ENCODE measurements at regions not wholly inside any gene's neighbourhood (a gene's known extent, or its start where the extent isn't known, plus 50 kb on each side); places are given as distances from the start of the nearest gene placed in this dataset.

DNA sequence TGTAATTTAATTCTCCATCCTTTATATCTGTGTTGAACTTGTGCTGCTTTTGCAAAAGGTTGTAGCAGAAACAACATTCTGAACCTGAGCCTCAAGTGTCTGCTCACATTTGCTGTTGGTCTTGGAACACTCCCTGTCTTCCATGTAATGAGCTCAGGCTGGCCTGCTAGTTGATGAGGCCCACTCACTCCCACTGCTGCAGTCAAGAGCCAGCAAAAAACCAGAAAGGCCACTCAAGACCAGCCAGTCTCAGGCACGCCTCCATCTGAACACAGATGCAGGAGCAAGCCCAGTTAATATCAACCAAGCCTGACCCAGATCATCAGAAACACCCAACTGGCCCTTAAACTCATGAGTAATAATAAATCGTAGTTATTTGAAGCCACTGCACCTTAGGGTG lies 342.2 kb upstream of the NFIA start:
- H3K9ac ChIP-seq (ENCODE audit: low read length), result no peak overlapping the region
- no peak overlapping the region for H3K4me2 ChIP-seq (ENCODE audit: low read length)
- no peak overlapping the region for H2AFZ ChIP-seq (ENCODE audit: low read depth, low read length)
- H4K20me1 ChIP-seq (ENCODE audit: insufficient read depth), result no peaks in the 10 kb centered on the region
- H3K9me2 ChIP-seq (ENCODE audit: insufficient read depth, low read length), result no peaks in the 10 kb centered on the region
- no peak overlapping the region for H3K4me3 ChIP-seq (ENCODE audit: low read length)
- no peak overlapping the region for H3K27ac ChIP-seq (ENCODE audit: low read length)
- no peak for TF ChIP-seq POLR2AphosphoS5 (IDR thresholded peaks at IDR 0.05)
- TF ChIP-seq, protein P1, sequence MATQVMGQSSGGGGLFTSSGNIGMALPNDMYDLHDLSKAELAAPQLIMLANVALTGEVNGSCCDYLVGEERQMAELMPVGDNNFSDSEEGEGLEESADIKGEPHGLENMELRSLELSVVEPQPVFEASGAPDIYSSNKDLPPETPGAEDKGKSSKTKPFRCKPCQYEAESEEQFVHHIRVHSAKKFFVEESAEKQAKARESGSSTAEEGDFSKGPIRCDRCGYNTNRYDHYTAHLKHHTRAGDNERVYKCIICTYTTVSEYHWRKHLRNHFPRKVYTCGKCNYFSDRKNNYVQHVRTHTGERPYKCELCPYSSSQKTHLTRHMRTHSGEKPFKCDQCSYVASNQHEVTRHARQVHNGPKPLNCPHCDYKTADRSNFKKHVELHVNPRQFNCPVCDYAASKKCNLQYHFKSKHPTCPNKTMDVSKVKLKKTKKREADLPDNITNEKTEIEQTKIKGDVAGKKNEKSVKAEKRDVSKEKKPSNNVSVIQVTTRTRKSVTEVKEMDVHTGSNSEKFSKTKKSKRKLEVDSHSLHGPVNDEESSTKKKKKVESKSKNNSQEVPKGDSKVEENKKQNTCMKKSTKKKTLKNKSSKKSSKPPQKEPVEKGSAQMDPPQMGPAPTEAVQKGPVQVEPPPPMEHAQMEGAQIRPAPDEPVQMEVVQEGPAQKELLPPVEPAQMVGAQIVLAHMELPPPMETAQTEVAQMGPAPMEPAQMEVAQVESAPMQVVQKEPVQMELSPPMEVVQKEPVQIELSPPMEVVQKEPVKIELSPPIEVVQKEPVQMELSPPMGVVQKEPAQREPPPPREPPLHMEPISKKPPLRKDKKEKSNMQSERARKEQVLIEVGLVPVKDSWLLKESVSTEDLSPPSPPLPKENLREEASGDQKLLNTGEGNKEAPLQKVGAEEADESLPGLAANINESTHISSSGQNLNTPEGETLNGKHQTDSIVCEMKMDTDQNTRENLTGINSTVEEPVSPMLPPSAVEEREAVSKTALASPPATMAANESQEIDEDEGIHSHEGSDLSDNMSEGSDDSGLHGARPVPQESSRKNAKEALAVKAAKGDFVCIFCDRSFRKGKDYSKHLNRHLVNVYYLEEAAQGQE (IDR thresholded peaks at IDR 0.05; ENCODE audit: borderline replicate concordance), result no peak
- TF ChIP-seq SMC3 (conservative IDR thresholded peaks at IDR 0.05; ENCODE audit: poor library complexity), result no peak
- TF ChIP-seq RAD21 (conservative IDR thresholded peaks at IDR 0.05), result no peak
- no peaks in the 10 kb centered on the region for H3K36me3 ChIP-seq (ENCODE audit: insufficient read depth, low read length)
- H3F3A ChIP-seq (ENCODE audit: insufficient read depth, low read length, poor library complexity, severe bottlenecking), result no peaks in the 10 kb centered on the region
- no peaks in the 10 kb centered on the region for H3K9me3 ChIP-seq (ENCODE audit: low read length)
- no peaks in the 10 kb centered on the region for H3K27me3 ChIP-seq (ENCODE audit: insufficient read depth, low read depth, low read length)
- no peaks in the 10 kb centered on the region for H3K79me2 ChIP-seq (replicated peaks; ENCODE audit: insufficient read depth, low read length)

DNA sequence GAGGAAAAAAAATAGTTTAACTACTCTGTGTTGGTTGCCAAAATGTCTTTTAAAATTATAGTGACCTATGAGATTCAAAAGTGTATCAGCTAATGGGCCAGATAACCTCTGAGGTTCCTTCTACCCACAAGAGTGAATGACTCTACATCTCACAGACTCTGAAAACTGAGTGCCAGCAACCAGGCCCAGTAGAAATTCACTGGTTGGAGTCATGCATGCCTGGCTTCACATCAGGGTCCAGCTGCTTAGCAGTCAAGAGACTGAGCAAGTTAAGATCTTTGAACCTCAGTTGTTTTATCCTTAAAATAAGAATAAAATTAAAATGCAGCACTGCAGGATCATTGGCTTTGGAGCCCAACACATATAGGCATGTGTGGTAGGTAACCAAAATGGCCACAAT lies 342.6 kb upstream of the NFIA start:
- Histone ChIP-seq H4K20me1 (ENCODE audit: insufficient read depth) (no peaks in the 10 kb centered on the region), H3F3A (ENCODE audit: insufficient read depth, low read length, poor library complexity, severe bottlenecking) (no peaks in the 10 kb centered on the region), H2AFZ (ENCODE audit: low read depth, low read length) (no peak overlapping the region), H3K4me3 (ENCODE audit: low read length) (no peak overlapping the region), H3K4me2 (ENCODE audit: low read length) (no peak overlapping the region), H3K9me3 (ENCODE audit: low read length) (no peaks in the 10 kb centered on the region), H3K9ac (ENCODE audit: low read length) (no peak overlapping the region), H3K9me2 (ENCODE audit: insufficient read depth, low read length) (no peaks in the 10 kb centered on the region), H3K27me3 (ENCODE audit: insufficient read depth, low read depth, low read length) (no peaks in the 10 kb centered on the region), H3K79me2 (replicated peaks; ENCODE audit: insufficient read depth, low read length) (no peaks in the 10 kb centered on the region), H3K27ac (ENCODE audit: low read length) (no peak overlapping the region), H3K36me3 (ENCODE audit: insufficient read depth, low read length) (no peaks in the 10 kb centered on the region)
- no peak for TF ChIP-seq RAD21 (conservative IDR thresholded peaks at IDR 0.05)
- no peak for TF ChIP-seq TAF1 (IDR thresholded peaks at IDR 0.05; ENCODE audit: low read depth)
- no peak for TF ChIP-seq POLR2AphosphoS5 (IDR thresholded peaks at IDR 0.05)
- TF ChIP-seq EP300 (conservative IDR thresholded peaks at IDR 0.05; ENCODE audit: poor library complexity, severe bottlenecking), result no peak
- TF ChIP-seq, protein P1 (IDR thresholded peaks at IDR 0.05; ENCODE audit: borderline replicate concordance), result no peak
- TF ChIP-seq EZH2 (IDR thresholded peaks at IDR 0.05; ENCODE audit: borderline replicate concordance, insufficient read depth, low read length, poor library complexity, severe bottlenecking), result no peak
- no peak for TF ChIP-seq MXI1 (conservative IDR thresholded peaks at IDR 0.05; ENCODE audit: poor library complexity, severe bottlenecking)
- no peak for TF ChIP-seq SMC3 (conservative IDR thresholded peaks at IDR 0.05; ENCODE audit: poor library complexity)
- TF ChIP-seq, protein P2, sequence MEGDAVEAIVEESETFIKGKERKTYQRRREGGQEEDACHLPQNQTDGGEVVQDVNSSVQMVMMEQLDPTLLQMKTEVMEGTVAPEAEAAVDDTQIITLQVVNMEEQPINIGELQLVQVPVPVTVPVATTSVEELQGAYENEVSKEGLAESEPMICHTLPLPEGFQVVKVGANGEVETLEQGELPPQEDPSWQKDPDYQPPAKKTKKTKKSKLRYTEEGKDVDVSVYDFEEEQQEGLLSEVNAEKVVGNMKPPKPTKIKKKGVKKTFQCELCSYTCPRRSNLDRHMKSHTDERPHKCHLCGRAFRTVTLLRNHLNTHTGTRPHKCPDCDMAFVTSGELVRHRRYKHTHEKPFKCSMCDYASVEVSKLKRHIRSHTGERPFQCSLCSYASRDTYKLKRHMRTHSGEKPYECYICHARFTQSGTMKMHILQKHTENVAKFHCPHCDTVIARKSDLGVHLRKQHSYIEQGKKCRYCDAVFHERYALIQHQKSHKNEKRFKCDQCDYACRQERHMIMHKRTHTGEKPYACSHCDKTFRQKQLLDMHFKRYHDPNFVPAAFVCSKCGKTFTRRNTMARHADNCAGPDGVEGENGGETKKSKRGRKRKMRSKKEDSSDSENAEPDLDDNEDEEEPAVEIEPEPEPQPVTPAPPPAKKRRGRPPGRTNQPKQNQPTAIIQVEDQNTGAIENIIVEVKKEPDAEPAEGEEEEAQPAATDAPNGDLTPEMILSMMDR (IDR thresholded peaks at IDR 0.05; ENCODE audit: poor library complexity, severe bottlenecking), result no peak
